ENCODE measurements at regions not wholly inside any gene's neighbourhood (a gene's known extent, or its start where the extent isn't known, plus 50 kb on each side); places are given as distances from the start of the nearest gene placed in this dataset.
"Not testable (repeated sequence)": the region's sequence is repeated elsewhere in the genome, so short reads cannot be mapped to it uniquely, and the experiment has no call there.

DNA sequence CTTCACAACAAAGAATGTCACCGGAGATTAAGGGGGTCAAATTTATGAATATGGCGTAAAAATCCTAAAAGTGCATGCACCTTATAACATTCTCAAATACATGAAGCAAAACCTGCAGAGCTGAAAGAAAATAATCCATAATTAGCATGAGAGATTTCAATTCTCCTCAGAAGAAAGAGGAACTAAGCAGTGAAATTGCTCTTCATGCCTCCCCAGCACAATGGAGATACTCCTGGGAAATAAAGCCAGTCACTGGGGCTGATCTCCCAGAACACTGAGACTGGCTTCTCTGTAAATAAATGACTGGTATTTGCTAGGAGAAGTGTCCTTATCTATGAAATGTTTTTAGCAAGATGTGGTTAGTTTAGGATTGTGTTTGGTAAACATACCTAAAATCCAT lies 68.1 kb downstream of the GOLGA6L6 start:
- DNase-seq (ENCODE audit: low read depth); FAIRE-seq: not testable (repeated sequence)

DNA sequence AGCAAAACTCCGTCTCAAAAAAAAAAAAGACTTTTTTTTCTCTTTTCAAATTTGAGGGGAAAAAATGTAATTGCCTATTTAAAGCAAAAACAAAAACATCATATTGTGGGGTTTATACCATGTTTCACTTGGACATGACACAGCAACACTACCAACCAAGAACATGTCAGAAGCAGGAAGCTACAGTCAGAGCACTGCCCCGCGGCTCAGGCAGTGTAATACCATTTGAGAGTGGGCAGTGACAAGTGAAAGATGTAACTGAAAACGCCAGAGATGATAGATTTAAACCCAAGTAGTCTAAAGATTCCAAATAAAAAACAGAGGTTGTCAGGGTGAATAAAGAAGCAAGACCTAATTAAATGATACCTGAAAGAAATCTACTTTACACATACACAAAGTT lies 68.6 kb downstream of the GOLGA6L6 start:
- not testable (repeated sequence) for H3K27me3 ChIP-seq (ENCODE audit: control insufficient read depth, insufficient read depth, low read length); FAIRE-seq; H3K36me3 ChIP-seq (ENCODE audit: control insufficient read depth, insufficient read depth, low read length); DNase-seq (ENCODE audit: low read depth); H3K4me3 ChIP-seq (ENCODE audit: low read depth, low read length)

More for the DNA sequence above, 68.1 kb downstream of the GOLGA6L6 start:
- H3K4me3 ChIP-seq (ENCODE audit: low read depth, low read length); H3K27me3 ChIP-seq (ENCODE audit: control insufficient read depth, insufficient read depth, low read length); H3K36me3 ChIP-seq (ENCODE audit: control insufficient read depth, insufficient read depth, low read length): not testable (repeated sequence)

DNA sequence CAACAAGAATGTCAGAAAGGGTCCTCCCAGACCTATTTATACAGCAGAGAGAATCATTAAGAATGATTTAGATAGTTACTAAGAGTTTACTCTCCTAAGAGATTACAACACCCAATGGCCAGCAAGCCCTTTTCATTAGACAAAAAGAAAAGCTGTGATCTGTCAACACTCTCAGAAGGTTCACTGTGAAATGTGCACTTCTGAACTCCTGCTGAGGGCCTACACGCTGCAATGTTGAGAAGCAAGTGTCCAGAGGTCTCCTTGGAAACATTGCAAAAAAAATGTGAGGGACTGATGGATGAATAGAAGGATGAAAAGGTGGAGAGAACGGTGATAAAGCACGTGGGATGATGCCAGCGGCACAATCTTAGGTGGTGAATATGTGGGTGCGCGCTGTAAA lies 70.8 kb downstream of the GOLGA6L6 start:
- not testable (repeated sequence) for H3K27me3 ChIP-seq (ENCODE audit: control insufficient read depth, insufficient read depth, low read length); DNase-seq (ENCODE audit: low read depth); FAIRE-seq; H3K36me3 ChIP-seq (ENCODE audit: control insufficient read depth, insufficient read depth, low read length); H3K4me3 ChIP-seq (ENCODE audit: low read depth, low read length)

DNA sequence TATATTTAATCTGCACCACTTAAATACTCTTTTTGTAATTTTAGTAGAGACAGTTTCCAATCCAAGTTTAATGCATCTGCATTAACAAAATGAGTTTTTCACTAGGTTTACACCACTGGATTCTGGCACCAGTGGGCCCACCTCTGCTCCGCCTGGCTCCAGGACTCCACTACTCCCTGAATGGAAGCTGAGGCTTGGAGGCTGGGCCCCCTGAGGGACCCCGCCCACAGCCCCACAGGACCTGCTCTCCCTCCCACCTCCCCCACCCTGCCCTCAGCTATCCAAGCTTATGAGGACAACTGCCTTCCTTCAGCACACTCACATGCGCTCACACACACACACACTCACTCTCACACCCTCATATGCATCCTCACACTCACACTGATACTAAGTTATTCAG lies 100.5 kb downstream of the GOLGA6L6 start:
- not testable (repeated sequence) for DNase-seq (ENCODE audit: low read depth)

DNA sequence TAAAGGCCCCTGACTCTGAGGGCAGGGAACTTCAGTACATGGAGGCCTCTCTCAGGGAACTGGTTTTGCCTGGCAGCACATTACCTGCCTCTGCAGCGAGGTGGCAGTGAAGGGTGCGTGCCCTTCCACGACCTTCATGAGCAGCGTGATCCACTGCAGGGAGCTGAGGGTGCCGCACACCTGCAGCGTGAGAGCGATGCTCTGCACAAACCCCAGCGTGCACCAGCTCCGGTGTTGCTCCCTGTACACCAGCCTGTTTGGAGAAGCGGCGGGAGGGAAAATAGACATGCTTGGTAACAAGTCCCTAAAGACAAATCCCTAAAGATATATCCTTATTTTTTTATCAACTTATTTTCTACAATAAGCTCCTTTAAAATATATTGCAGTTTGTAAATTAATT lies 101.2 kb downstream of the GOLGA6L6 start:
- not testable (repeated sequence) for H3K36me3 ChIP-seq (ENCODE audit: control insufficient read depth, insufficient read depth, low read length); DNase-seq (ENCODE audit: low read depth); H3K27me3 ChIP-seq (ENCODE audit: control insufficient read depth, insufficient read depth, low read length); H3K4me3 ChIP-seq (ENCODE audit: low read depth, low read length); FAIRE-seq

More for the DNA sequence above, 100.5 kb downstream of the GOLGA6L6 start:
- not testable (repeated sequence) for H3K27me3 ChIP-seq (ENCODE audit: control insufficient read depth, insufficient read depth, low read length); H3K4me3 ChIP-seq (ENCODE audit: low read depth, low read length); H3K36me3 ChIP-seq (ENCODE audit: control insufficient read depth, insufficient read depth, low read length); FAIRE-seq

DNA sequence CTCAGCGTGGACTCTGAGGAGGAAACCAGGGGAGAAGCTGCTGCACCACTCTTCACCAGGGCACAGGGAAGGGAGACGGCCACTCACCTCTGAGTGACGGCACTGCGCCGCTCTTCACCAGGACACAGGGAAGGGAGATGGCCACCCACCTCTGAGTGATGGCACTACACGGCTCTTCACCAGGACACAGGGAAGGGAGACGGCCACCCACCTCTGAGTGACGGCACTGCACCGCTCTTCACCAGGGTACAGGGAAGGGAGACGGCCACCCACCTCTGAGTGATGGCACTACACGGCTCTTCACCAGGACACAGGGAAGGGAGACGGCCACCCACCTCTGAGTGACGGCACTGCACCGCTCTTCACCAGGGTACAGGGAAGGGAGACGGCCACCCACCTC lies 102.5 kb downstream of the GOLGA6L6 start:
- DNase-seq (ENCODE audit: low read depth); H3K27me3 ChIP-seq (ENCODE audit: control insufficient read depth, insufficient read depth, low read length); H3K4me3 ChIP-seq (ENCODE audit: low read depth, low read length); H3K36me3 ChIP-seq (ENCODE audit: control insufficient read depth, insufficient read depth, low read length); FAIRE-seq: not testable (repeated sequence)

DNA sequence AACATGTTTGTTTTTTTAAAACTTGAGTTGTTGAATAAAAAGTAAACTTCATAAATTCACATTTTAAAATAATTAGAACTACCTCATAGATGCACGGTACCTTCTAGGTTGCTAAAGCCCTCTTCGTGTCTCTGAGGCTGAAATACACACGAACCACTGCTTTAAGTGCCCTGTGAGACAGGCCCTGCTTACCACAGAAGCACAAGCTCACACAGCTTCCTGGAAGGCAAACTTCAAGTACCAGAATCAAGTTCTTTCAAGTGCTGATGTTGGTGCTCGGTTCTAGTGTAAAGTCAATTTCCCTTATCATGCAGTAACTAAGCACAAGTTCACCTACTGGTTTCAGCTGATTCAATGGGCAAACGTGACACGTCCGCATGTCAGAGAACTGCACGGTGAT lies 103.3 kb downstream of the GOLGA6L6 start:
- not testable (repeated sequence) for H3K27me3 ChIP-seq (ENCODE audit: control insufficient read depth, insufficient read depth, low read length); FAIRE-seq; DNase-seq (ENCODE audit: low read depth); H3K4me3 ChIP-seq (ENCODE audit: low read depth, low read length); H3K36me3 ChIP-seq (ENCODE audit: control insufficient read depth, insufficient read depth, low read length)

DNA sequence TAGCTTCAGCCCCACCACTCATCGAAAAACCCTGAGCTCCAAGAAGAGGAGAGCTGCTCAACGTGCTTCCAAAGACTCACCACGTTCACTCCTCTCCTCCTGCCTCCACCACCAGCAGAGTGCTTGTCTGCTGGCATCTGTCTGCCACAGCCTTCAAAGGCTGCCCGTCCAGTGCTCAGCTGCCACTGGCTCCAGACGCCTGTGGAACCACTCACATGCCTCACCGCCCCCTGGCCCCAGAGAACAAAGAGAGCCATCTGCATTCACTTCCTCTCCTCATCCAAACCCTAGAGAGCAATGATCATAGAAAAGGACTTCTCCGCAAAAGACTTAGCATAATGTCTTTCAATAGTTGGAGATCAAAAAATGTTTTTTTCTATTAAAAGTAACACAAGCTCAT lies 108.1 kb downstream of the GOLGA6L6 start:
- H3K4me3 ChIP-seq (ENCODE audit: low read depth, low read length); FAIRE-seq; H3K27me3 ChIP-seq (ENCODE audit: control insufficient read depth, insufficient read depth, low read length); H3K36me3 ChIP-seq (ENCODE audit: control insufficient read depth, insufficient read depth, low read length); DNase-seq (ENCODE audit: low read depth): not testable (repeated sequence)

DNA sequence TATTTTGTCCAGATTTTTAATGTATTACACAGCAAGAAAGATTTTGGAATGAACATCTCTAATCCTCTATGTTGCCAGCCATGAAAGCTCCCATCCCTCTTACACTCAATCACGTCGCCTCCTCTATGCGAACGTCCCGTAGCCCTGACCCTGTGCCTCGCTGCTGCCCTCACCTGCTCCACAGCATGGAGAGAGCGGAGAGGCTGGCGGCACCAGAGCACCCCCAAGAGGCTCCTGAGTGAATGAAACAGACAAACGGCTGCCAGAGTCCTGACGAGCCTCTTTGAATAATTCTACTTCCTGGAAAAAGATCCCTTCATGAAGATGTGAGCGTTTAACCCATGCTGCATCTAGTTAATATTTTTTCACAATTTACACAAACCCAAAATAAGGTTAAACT lies 111.1 kb downstream of the GOLGA6L6 start:
- H3K27me3 ChIP-seq (ENCODE audit: control insufficient read depth, insufficient read depth, low read length); DNase-seq (ENCODE audit: low read depth); FAIRE-seq; H3K4me3 ChIP-seq (ENCODE audit: low read depth, low read length); H3K36me3 ChIP-seq (ENCODE audit: control insufficient read depth, insufficient read depth, low read length): not testable (repeated sequence)

DNA sequence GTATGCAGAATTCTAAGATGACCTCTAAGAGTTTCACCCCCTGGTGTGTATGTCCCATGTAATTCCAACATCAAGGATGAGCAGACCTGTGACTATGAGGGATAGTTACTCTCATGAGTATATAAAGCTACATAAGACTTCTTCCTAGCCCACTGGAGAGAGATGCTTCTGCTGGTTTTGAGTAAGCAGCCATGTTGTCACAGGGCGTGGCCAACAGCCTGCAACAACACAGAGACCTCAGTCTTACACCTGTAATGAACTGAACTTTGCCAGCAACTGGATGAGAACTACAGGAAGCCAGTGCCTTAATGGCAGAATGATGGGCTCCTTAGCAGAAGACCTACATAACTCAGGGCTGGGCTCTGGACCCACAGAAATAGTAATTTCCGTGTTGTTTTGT lies 120.9 kb downstream of the GOLGA6L6 start:
- not testable (repeated sequence) for H3K4me3 ChIP-seq (ENCODE audit: low read depth, low read length); H3K36me3 ChIP-seq (ENCODE audit: control insufficient read depth, insufficient read depth, low read length); DNase-seq (ENCODE audit: low read depth); H3K27me3 ChIP-seq (ENCODE audit: control insufficient read depth, insufficient read depth, low read length)
- FAIRE-seq, result peak; percentile 91

DNA sequence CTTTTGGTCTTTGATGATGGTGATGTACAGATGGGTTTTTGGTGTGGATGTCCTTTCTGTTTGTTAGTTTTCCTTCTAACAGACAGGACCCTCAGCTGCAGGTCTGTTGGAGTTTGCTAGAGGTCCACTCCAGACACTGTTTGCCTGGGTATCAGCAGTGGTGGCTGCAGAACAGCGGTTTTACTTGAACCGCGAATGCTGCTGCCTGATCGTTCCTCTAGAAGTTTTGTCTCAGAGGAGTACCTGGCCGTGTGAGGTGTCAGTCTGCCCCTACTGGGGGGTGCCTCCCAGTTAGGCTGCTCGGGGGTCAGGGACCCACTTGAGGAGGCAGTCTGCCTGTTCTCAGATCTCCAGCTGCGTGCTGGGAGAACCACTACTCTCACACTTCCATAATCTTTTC lies 125.0 kb downstream of the GOLGA6L6 start:
- DNase-seq (ENCODE audit: low read depth); H3K27me3 ChIP-seq (ENCODE audit: control insufficient read depth, insufficient read depth, low read length); H3K4me3 ChIP-seq (ENCODE audit: low read depth, low read length); H3K36me3 ChIP-seq (ENCODE audit: control insufficient read depth, insufficient read depth, low read length); FAIRE-seq: not testable (repeated sequence)

DNA sequence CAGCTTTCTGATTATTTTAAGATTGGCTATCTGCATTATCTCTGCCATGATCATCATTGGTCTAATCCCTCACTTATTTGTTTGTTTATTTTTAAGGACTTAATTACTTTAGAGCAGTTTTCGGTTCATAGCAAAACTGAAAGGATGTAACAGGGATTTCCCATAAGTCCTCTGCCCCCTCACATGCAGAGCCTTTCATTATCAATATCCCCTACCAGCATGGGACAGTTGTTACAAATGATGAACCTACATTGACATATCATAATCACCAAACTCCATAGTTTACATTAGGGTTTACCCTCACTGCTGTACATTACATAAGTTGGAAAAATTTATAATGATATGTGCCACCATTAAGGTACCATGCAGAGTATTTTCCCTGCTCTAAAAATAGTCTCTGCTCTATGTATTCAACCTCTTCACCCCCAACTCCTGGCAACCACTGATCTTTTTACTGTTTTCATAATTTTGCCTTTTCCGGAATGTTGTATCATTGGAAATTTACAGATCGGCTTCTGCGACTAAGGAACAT lies 131.9 kb downstream of the GOLGA6L6 start:
- H3K27me3 ChIP-seq (ENCODE audit: control insufficient read depth, insufficient read depth, low read length); H3K4me3 ChIP-seq (ENCODE audit: low read depth, low read length); FAIRE-seq; H3K36me3 ChIP-seq (ENCODE audit: control insufficient read depth, insufficient read depth, low read length); DNase-seq (ENCODE audit: low read depth): not testable (repeated sequence)
